Nephron (organoid): ENCODE measurements at regions not wholly inside any gene's neighbourhood (a gene's known extent, or its start where the extent isn't known, plus 50 kb on each side); places are given as distances from the start of the nearest gene placed in this dataset.

Source experiments
- H3K27ac Mint-ChIP-seq, 3 experiments: 2 replicates each; pipeline ENCODE4 v1.8.0; 2020; ENCODE audit warnings: mixed read lengths in 3 of 3, mild to moderate bottlenecking in 2 of 3, moderate library complexity in 1 of 3
- H3K27me3 Mint-ChIP-seq: 2 replicates; pipeline ENCODE4 v1.8.0; 2021; ENCODE audit warnings: low read depth, mild to moderate bottlenecking, moderate library complexity, mixed read lengths
- H3K36me3 Mint-ChIP-seq: 2 replicates; pipeline ENCODE4 v1.8.0; 2020; ENCODE audit warnings: low read depth, mixed read lengths
- H3K4me1 Mint-ChIP-seq: 2 replicates; pipeline ENCODE4 v1.8.0; 2020; ENCODE audit warnings: mixed read lengths
- H3K4me3 Mint-ChIP-seq, 3 experiments: 2 replicates each; pipeline ENCODE4 v1.8.0; 2020; ENCODE audit warnings: mild to moderate bottlenecking in 3 of 3, mixed read lengths in 3 of 3, moderate library complexity in 2 of 3
- H3K9me3 Mint-ChIP-seq: 2 replicates; pipeline ENCODE4 v1.8.0; 2020; ENCODE audit warnings: mixed read lengths
- CTCF ChIP-seq, 3 experiments: fragments of 200-600 bp; sonication (generic); IDR thresholded peaks; one replicate each; pipeline ENCODE4 v1.5.0; 2021; ENCODE audit warnings: antibody characterized with exemption in 3 of 3; ENCODE audit not compliant: unreplicated experiment in 3 of 3

GRCh38 chr10:131766096-131766495 is 134.7 kb upstream of the PPP2R2D start:
- H3K36me3 Mint-ChIP-seq = no peaks in the 10 kb centered on the region
- H3K27ac Mint-ChIP-seq = no peak overlapping the region
- H3K27me3 Mint-ChIP-seq = peaks cover 8% of the 10 kb centered on the region
- no peak for TF ChIP-seq CTCF (IDR thresholded peaks at IDR 0.05; ENCODE audit: unreplicated experiment in 3 of 3)
- H3K9me3 Mint-ChIP-seq = no peaks in the 10 kb centered on the region
- no peaks in the 10 kb centered on the region for H3K4me1 Mint-ChIP-seq
- H3K4me3 Mint-ChIP-seq = no peak overlapping the region

- Mint-ChIP-seq H3K27ac (no peak overlapping the region), H3K27me3 (peaks cover 8% of the 10 kb centered on the region), H3K4me1 (peaks cover 6% of the 10 kb centered on the region), H3K36me3 (no peaks in the 10 kb centered on the region), H3K9me3 (no peaks in the 10 kb centered on the region), H3K4me3 (no peak overlapping the region)
- no peak for TF ChIP-seq CTCF (IDR thresholded peaks at IDR 0.05; ENCODE audit: unreplicated experiment in 3 of 3)
Measured at GRCh38 chr10:131767716-131768115, 133.1 kb upstream of the PPP2R2D start.

- no peak overlapping the region for H3K4me3 Mint-ChIP-seq
- H3K27ac Mint-ChIP-seq = peak overlapping the region in 1 of 3 experiments; percentile 28
- no peak for TF ChIP-seq CTCF (IDR thresholded peaks at IDR 0.05; ENCODE audit: unreplicated experiment in 3 of 3)
- H3K36me3 Mint-ChIP-seq = no peaks in the 10 kb centered on the region
- H3K9me3 Mint-ChIP-seq = no peaks in the 10 kb centered on the region
- H3K27me3 Mint-ChIP-seq = peaks cover 3% of the 10 kb centered on the region
- H3K4me1 Mint-ChIP-seq = peaks cover 15% of the 10 kb centered on the region
Measured at GRCh38 chr10:131769571-131770410, 131.0 kb upstream of the PPP2R2D start.

GRCh38 chr10:131770946-131771633 is 129.7 kb upstream of the PPP2R2D start:
- H3K4me1 Mint-ChIP-seq = peaks cover 22% of the 10 kb centered on the region
- H3K9me3 Mint-ChIP-seq = peaks cover 7% of the 10 kb centered on the region
- peaks cover 12% of the 10 kb centered on the region for H3K27me3 Mint-ChIP-seq
- H3K4me3 Mint-ChIP-seq = no peak overlapping the region
- TF ChIP-seq CTCF (IDR thresholded peaks at IDR 0.05; ENCODE audit: unreplicated experiment in 3 of 3) = no peak
- H3K27ac Mint-ChIP-seq = no peak overlapping the region
- H3K36me3 Mint-ChIP-seq = no peaks in the 10 kb centered on the region

GRCh38 chr10:131771634-131772358 is 129.0 kb upstream of the PPP2R2D start:
- H3K36me3 Mint-ChIP-seq = peaks cover 3% of the 10 kb centered on the region
- peaks cover 22% of the 10 kb centered on the region for H3K4me1 Mint-ChIP-seq
- TF ChIP-seq CTCF (IDR thresholded peaks at IDR 0.05; ENCODE audit: unreplicated experiment in 3 of 3) = no peak
- H3K27me3 Mint-ChIP-seq = peaks cover 19% of the 10 kb centered on the region
- peak overlapping the region in 2 of 3 experiments; percentile 1 to 29 for H3K27ac Mint-ChIP-seq
- H3K4me3 Mint-ChIP-seq = no peak overlapping the region
- peaks cover 14% of the 10 kb centered on the region for H3K9me3 Mint-ChIP-seq
